ENCODE measurements at regions not wholly inside any gene's neighbourhood (a gene's known extent, or its start where the extent isn't known, plus 50 kb on each side); places are given as distances from the start of the nearest gene placed in this dataset.

DNA sequence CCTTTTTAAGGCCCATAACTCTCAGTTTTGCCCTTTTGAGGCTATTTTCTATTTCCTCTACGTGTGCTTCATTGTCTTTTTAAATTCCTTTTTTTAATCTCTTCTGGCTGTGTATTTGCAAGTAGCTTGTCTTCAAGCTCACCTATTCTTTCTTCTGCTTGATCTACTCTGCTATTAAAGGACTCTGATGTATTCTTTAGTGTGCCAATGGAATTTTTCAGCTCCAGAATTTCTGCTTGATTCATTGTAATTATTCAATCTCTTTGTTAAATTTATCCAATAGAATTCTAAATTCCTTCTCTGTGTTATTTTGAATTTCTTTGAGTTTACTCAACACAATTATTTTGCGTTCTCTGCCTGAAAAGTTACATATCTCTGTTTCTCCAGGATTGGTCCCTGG, 178.7 kb downstream of the FAM170A start:
- peaks cover 0 to 25% of the 10 kb centered on the region in 2 donors for H3K9me3 ChIP-seq
- intact Hi-C loops (cut with DNase I), result no loop called here
- no peaks in the 10 kb centered on the region for H3K27me3 ChIP-seq
- no peak overlapping the region for H3K4me3 ChIP-seq
- H3K4me1 ChIP-seq, result peaks cover 0 to 2% of the 10 kb centered on the region in 2 donors
- TF ChIP-seq, protein P1, sequence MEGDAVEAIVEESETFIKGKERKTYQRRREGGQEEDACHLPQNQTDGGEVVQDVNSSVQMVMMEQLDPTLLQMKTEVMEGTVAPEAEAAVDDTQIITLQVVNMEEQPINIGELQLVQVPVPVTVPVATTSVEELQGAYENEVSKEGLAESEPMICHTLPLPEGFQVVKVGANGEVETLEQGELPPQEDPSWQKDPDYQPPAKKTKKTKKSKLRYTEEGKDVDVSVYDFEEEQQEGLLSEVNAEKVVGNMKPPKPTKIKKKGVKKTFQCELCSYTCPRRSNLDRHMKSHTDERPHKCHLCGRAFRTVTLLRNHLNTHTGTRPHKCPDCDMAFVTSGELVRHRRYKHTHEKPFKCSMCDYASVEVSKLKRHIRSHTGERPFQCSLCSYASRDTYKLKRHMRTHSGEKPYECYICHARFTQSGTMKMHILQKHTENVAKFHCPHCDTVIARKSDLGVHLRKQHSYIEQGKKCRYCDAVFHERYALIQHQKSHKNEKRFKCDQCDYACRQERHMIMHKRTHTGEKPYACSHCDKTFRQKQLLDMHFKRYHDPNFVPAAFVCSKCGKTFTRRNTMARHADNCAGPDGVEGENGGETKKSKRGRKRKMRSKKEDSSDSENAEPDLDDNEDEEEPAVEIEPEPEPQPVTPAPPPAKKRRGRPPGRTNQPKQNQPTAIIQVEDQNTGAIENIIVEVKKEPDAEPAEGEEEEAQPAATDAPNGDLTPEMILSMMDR (IDR thresholded peaks at IDR 0.05), result no peak
- DNase-seq (ENCODE audit: low spot score in 2 of 2), result no peak
- H3K27ac ChIP-seq, result no peak overlapping the region
- H3K36me3 ChIP-seq, result no peaks in the 10 kb centered on the region

- H3K4me3 ChIP-seq, result no peak overlapping the region
- no peaks in the 10 kb centered on the region for H3K36me3 ChIP-seq
- no peak overlapping the region for H3K27ac ChIP-seq
- TF ChIP-seq, protein P1 (IDR thresholded peaks at IDR 0.05), result no peak
- no peaks in the 10 kb centered on the region for H3K27me3 ChIP-seq
- intact Hi-C loops (cut with DNase I), result no loop called here
- no peak for DNase-seq (ENCODE audit: low spot score in 2 of 2)
- H3K9me3 ChIP-seq, result peaks cover 0 to 25% of the 10 kb centered on the region in 2 donors
- peaks cover 0 to 2% of the 10 kb centered on the region in 2 donors for H3K4me1 ChIP-seq
Measured at GRCh38 chr5:119808474-119808873, 179.1 kb downstream of the FAM170A start.

DNA sequence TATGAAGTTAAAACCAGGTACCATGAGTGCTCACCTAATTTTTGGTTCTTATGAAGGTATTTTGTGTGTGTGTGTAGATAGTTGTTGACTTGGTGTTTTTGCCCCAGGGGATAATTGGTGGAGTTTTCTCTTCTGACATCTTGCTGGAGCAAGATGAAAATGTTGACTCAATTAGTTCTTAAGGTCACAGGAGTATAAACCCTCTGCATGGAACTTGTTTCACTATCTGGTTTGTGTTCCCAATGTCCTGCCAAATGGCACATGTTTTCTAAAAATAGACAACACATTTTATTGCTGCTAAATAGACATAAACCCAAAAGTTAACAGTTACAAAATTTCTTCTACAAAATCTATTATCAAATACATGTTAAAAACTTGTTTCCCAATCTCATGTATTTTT, 180.9 kb downstream of the FAM170A start:
- Histone ChIP-seq H3K4me3 (no peak overlapping the region), H3K9me3 (peaks cover 0 to 25% of the 10 kb centered on the region in 2 donors), H3K4me1 (peaks cover 0 to 2% of the 10 kb centered on the region in 2 donors), H3K27ac (no peak overlapping the region), H3K36me3 (no peaks in the 10 kb centered on the region), H3K27me3 (no peaks in the 10 kb centered on the region)
- DNase-seq (ENCODE audit: low spot score in 2 of 2), result no peak
- TF ChIP-seq, protein P1 (IDR thresholded peaks at IDR 0.05), result no peak
- intact Hi-C loops (cut with DNase I), result no loop called here

- Histone ChIP-seq H3K27ac (no peak overlapping the region), H3K27me3 (no peaks in the 10 kb centered on the region), H3K9me3 (peaks cover 0 to 25% of the 10 kb centered on the region in 2 donors), H3K36me3 (no peaks in the 10 kb centered on the region), H3K4me1 (peaks cover 0 to 2% of the 10 kb centered on the region in 2 donors), H3K4me3 (no peak overlapping the region)
- TF ChIP-seq, protein P1 (IDR thresholded peaks at IDR 0.05), result no peak
- no peak for DNase-seq (ENCODE audit: low spot score in 2 of 2)
- intact Hi-C loops (cut with DNase I), result no loop called here
Measured at GRCh38 chr5:119811458-119811857, 182.1 kb downstream of the FAM170A start.

- TF ChIP-seq, protein P1 (IDR thresholded peaks at IDR 0.05), result no peak
- DNase-seq (ENCODE audit: low spot score in 2 of 2), result no peak
- Histone ChIP-seq H3K27me3 (no peaks in the 10 kb centered on the region), H3K4me3 (no peak overlapping the region), H3K36me3 (no peaks in the 10 kb centered on the region), H3K27ac (no peak overlapping the region), H3K4me1 (peaks cover 0 to 2% of the 10 kb centered on the region in 2 donors), H3K9me3 (peaks cover 0 to 6% of the 10 kb centered on the region in 2 donors)
- intact Hi-C loops (cut with DNase I), result no loop called here
Measured at GRCh38 chr5:119814655-119815054, 185.3 kb downstream of the FAM170A start.

- no peaks in the 10 kb centered on the region for H3K36me3 ChIP-seq
- no peaks in the 10 kb centered on the region for H3K27me3 ChIP-seq
- H3K27ac ChIP-seq, result no peak overlapping the region
- H3K4me1 ChIP-seq, result no peaks in the 10 kb centered on the region
- no peak overlapping the region for H3K4me3 ChIP-seq
- TF ChIP-seq, protein P1 (IDR thresholded peaks at IDR 0.05), result no peak
- peaks cover 0 to 6% of the 10 kb centered on the region in 2 donors for H3K9me3 ChIP-seq
- DNase-seq (ENCODE audit: low spot score in 2 of 2), result no peak
- intact Hi-C loops (cut with DNase I), result no loop called here
Measured at GRCh38 chr5:119816055-119816454, 186.7 kb downstream of the FAM170A start.
